Left lobe of liver (tissue), 2 donors: ENCODE measurements at regions not wholly inside any gene's neighbourhood (a gene's known extent, or its start where the extent isn't known, plus 50 kb on each side); places are given as distances from the start of the nearest gene placed in this dataset.

Source experiments
- ATAC-seq: fragments of 200-7000 bp; cut with Tn5 transposase; one replicate; pipeline ENCODE4 v1.9.1; 2020; ENCODE audit warnings: mild to moderate bottlenecking, moderate library complexity
- DNase-seq: peaks from one replicate; pipeline ENCODE4 v3.0.0-alpha.2; 2020; ENCODE audit warnings: low spot score
- donor health status: DM: no; HTN: no; CAD: no; lungs with moderate emphysema.
- donor health status: DM: no; HTN: yes; CAD: no.

DNA sequence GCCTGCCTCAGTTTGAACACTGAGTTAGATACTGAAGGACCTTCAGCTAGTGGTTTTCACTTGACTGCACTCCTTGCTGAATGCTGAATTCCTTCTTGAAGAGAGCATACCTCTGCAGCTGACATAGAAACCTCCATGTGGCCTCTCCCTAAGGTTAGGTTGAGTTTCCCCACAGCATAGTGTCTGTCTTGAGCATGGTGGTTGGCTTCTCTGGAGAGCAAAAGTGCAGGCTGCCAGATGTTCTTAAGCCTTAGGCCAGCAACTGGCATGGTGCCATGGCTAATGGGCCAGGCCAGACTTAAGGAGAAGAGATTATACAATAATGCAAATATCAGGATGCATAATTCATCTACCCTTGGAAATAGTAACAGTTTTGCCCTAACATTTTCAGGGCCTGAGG, 545.6 kb upstream of the ZNF385D start:
- DNase-seq, result no peak
- ATAC-seq, result no peak

GRCh38 chr3:22297436-22297835, 546.4 kb upstream of the ZNF385D start:
- DNase-seq (no peak), ATAC-seq (no peak)

GRCh38 chr3:22306454-22306853, 555.4 kb upstream of the ZNF385D start:
- no peak for ATAC-seq
- DNase-seq, result no peak

GRCh38 chr3:22308871-22309270, 557.9 kb upstream of the ZNF385D start:
- ATAC-seq (no peak), DNase-seq (no peak)

GRCh38 chr3:22315925-22316324, 564.9 kb upstream of the ZNF385D start:
- DNase-seq (no peak), ATAC-seq (no peak)

GRCh38 chr3:22318325-22318724, 567.3 kb upstream of the ZNF385D start:
- ATAC-seq (no peak), DNase-seq (no peak)

- DNase-seq (no peak), ATAC-seq (no peak)
Observed at GRCh38 chr3:22319446-22319845, 568.4 kb upstream of the ZNF385D start.

DNA sequence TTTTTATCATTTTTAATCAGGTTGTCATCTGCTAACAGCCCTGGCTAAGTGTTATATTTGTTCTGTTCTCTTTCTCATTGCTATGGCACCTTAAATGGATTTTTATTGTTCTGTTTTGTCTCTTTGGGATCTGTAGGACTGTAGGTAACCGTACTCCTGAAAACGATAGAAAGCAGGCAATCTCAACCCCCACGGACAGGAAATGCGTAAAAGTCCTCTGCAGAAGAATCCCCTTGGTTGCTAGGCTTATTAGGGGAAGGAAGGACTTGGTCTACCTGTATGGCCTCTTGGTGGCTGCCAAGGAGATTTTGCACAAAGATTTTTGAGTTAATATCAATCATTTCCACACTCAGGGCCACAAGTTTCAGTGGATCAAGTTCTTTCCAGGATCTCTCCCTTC, 571.9 kb upstream of the ZNF385D start:
- DNase-seq (no peak), ATAC-seq (no peak)

DNA sequence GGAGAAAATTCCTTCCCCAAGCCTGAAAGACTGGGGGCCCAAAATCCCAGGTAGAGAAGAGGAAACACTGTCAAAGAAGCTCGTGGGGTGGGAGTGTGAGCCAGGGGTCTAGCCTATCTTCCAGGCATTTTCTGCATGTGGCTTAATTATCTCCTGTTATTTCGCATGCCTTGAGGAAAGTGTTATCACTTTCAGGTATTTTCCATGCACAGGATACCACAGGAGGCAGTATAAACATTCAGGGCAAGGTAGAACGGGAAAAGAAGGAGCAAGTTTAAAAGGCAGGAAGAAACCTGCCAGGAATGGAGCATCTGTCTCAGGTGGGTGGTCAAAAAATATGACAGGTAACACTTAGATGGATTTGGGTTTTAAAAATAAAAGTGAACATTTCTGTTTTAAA, 575.3 kb upstream of the ZNF385D start:
- DNase-seq (no peak), ATAC-seq (no peak)

DNA sequence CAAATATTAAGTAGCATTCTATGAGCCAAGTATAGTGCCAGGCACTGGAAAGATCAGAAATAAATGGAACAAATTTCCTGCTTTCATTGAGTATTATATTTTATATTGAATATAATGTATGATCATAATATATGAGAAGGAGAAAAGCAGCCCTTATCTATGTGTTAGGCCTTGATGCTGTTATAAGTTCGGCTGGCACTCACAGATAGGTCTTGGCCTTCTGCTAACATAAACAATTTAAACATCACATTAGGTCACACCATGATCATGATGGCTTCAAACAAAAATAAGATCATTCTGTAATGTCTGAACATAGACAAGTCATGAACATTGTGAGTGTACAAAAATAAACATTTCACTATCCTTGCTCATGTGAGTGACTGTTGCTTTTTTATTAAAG, 584.0 kb upstream of the ZNF385D start:
- DNase-seq (no peak), ATAC-seq (no peak)

DNA sequence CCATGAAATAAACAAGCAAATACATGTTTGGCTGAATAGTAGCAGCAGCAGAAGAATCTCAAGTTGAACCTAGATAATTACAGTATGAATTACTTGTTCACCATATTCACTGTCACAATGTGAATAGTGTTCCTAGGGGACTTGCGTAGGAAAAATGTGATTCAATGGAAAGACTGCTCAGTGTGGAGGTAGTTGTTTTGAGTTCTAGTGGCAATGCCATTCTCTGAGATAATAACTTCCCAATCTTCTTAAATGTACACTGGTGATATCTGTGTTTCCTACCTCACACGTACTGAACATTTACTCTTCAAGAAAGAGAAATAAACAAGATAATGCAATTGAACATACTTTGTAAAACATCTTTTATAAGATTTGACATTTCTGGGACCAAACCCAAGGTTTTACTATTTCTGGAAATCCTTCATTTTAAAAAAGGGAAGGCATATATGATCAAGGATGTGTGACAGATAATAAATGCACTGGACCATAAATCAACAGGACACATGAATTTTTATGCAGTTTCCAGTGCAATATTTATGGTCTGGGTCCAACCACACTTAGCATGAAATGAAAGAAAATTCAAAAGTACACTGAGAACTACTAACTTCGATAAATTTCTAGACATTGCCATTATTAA, 598.3 kb upstream of the ZNF385D start:
- no peak for ATAC-seq

GRCh38 chr3:22351806-22352205, 600.8 kb upstream of the ZNF385D start:
- DNase-seq, result no peak
- ATAC-seq, result no peak

More for the DNA sequence above, 598.3 kb upstream of the ZNF385D start:
- no peak for DNase-seq

GRCh38 chr3:22353126-22353525, 602.1 kb upstream of the ZNF385D start:
- no peak for ATAC-seq
- DNase-seq, result no peak

DNA sequence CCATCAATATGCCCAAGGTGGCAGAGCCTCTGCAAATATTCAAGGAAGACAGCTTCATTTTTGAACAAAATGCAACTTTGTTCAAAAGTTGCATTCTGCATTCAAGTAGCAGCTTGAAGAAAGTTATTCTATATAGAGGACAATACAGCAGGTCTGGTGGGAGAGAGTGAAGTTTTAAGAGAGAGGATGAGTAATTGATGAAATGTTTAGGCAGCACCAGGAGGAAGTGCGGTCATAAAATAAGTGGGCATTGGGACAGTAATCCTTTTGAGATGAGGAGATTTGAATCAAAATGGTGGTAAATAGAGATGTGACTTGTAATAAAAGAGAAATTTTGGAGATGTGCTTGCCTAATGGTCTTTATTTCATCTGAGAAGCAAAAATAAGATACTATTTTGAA, 607.3 kb upstream of the ZNF385D start:
- ATAC-seq, result no peak
- DNase-seq, result no peak

- no peak for ATAC-seq
- DNase-seq, result no peak
Observed at GRCh38 chr3:22360164-22360563, 609.2 kb upstream of the ZNF385D start.

DNA sequence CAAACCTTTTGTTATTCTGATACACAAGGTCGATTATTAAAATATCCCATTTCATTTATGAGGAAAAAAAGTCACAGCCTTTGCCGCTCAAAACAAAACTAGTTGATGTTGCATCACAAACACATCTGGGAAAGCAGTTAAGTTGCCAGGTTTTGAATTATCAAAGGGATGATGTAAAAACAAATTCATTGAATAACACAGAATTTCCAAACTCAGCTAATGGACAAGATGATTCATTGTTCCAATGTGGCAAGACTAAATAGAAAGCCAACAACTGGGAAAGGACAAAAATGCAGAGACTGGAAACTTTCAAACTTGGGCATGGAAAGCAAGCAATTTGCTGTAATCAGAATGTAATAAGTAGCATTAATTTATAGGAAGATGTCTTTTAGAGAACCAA, 610.0 kb upstream of the ZNF385D start:
- ATAC-seq (no peak), DNase-seq (no peak)

GRCh38 chr3:22361521-22361920, 610.5 kb upstream of the ZNF385D start:
- DNase-seq, result no peak
- ATAC-seq, result no peak

DNA sequence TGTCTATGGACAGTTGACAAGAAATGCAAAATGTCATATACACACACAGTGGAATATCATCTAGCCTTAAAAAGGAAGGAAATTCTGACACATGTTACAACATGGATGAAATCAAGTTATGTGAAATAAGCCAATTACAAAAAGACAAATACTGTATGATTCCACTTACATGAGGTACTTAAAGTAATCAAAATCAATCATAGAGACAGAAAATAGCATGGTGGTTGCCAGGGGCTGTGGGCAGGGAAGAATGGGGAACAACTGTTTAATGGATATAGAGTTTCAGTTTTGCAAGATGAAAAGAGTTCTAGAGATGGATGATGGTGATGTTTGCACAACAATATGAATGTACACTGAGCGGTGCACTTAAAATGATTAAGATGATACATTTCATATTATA, 613.8 kb upstream of the ZNF385D start:
- ATAC-seq, result no peak

DNA sequence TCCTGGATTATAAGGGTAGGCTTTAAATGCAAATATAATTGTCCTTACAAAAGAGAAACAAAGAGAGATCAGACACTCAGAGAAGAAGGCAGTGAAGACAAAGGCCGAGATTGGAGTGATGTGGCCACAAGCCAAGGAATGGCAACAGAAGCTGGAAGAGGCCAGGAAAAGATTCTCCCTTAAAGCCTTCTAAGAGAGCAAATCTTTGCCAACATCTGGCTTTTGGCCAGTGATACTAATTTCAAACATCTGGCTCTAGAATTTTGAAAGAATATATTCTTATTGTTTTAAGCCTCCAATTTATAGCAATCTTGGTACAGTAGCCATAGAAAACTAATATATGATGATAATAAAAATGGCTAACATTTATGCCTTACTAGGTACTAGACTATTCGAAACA, 615.8 kb upstream of the ZNF385D start:
- no peak for ATAC-seq
- DNase-seq, result no peak

More for the DNA sequence above, 613.8 kb upstream of the ZNF385D start:
- DNase-seq, result no peak

DNA sequence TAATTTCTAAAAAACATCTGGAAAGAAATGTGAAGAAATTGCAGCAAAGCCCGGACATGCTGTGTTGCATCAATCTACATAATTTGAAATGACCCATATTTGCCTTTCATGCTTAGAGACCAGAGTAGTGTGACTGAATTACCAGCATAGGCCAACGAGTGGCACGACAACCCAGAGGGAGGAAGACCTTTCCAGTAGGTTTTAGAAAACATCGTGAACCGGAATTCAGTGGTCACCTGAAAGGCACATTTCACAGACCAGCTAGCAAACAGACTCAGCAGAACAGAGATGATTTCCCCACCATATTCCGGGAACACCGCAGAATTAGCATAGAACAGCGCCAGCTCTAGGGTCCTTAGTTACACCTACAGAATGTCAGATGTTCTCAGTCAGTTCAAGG, 620.0 kb upstream of the ZNF385D start:
- no peak for ATAC-seq
- no peak for DNase-seq

DNA sequence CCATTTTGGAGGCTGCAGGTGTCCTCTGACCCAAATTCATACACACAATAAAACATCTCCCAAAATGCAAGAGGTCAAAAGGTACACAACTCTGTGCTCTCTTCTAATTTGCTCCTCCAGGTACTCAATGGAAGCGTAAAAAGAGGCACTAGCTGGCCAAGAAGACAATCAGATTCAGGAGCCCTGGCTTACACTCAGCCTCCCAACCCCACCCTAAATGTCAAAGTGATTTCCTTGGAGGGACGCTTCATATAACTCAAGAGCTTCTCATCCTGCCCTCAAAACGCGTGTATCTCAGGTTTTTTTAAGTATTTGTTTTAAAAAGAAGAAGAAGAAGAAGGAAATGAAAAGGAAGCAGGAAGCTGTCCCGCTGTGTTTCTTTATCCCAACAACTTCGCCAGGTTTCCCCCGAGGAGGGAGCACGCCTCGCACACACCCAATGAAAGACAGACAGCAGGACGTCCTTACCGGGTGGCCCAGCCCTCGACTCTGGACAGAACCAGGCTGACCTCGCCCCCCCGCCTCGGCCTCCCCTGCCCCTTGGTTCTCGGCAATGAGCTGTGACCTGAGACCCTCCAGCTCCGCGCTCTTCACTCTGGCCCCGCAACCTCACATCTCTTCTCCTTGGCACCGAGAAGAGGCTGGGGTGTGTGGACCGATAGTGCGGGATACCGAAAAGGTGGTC, 620.7 kb upstream of the ZNF385D start:
- no peak for ATAC-seq
- no peak for DNase-seq

DNA sequence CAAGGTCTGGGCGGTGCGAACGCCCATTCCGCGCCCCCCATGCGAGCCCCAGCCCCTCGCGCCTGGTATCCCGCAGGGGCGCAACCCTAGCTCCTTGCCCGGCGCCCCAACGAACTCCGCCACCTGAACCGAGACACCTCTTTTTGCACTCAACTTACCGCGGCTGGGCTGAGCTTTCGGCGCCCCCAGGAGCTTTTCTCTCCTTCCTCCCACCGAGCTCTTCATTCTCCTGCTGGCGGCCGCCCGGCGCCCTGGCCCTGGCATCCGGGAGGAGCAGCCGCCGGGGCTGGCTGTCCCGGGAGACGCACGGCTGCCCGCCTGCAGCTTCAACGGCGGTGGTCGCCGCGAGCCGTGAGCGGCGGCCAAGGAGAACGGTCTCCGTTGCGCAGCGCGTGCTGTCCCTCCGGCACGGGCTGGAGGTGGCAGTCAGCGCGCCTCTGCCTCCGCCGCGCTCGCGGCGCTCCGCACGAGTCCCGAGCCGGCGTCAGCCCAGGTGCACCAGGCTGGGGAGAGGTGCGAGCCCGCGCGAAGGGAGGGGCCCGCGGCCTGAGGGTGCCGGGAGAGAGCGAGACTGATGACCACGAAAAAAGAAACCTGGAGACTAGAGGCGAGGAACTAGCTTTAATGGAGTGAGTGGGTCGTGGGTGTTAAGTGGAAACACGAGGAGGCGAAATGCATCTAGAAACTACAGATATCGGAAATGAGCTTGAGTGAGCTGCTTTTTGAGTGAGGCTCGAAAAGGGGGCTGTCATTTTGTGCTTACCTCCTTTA, 621.5 kb upstream of the ZNF385D start:
- DNase-seq (no peak), ATAC-seq (no peak)
